ENCODE measurements at regions not wholly inside any gene's neighbourhood (a gene's known extent, or its start where the extent isn't known, plus 50 kb on each side); places are given as distances from the start of the nearest gene placed in this dataset.

- no peak for TF ChIP-seq CTCF (IDR thresholded peaks at IDR 0.05)
Observed at GRCh38 chrY:7359520-7359919, 448.0 kb upstream of the AMELY start.

- TF ChIP-seq CTCF (IDR thresholded peaks at IDR 0.05): no peak
Observed at GRCh38 chrY:7358103-7358752, 446.7 kb upstream of the AMELY start.

- TF ChIP-seq CTCF (IDR thresholded peaks at IDR 0.05): peak; percentile 46; the same call in 1 of the 2 replicates
Observed at GRCh38 chrY:7344661-7345060, 433.1 kb upstream of the AMELY start.

- TF ChIP-seq CTCF (IDR thresholded peaks at IDR 0.05): no peak
Observed at GRCh38 chrY:7343261-7343660, 431.7 kb upstream of the AMELY start.

- no peak for TF ChIP-seq CTCF (IDR thresholded peaks at IDR 0.05)
Observed at GRCh38 chrY:7339391-7340087, 428.0 kb upstream of the AMELY start.

- no peak for TF ChIP-seq CTCF (IDR thresholded peaks at IDR 0.05)
Observed at GRCh38 chrY:7336023-7336873, 424.7 kb upstream of the AMELY start.

- TF ChIP-seq CTCF (IDR thresholded peaks at IDR 0.05): no peak
Observed at GRCh38 chrY:7334449-7334848, 422.9 kb upstream of the AMELY start.

Data from LNCAP (cell line).